ENCODE measurements at regions not wholly inside any gene's neighbourhood (a gene's known extent, or its start where the extent isn't known, plus 50 kb on each side); places are given as distances from the start of the nearest gene placed in this dataset.
"Not testable (repeated sequence)": the region's sequence is repeated elsewhere in the genome, so short reads cannot be mapped to it uniquely, and the experiment has no call there.

DNA sequence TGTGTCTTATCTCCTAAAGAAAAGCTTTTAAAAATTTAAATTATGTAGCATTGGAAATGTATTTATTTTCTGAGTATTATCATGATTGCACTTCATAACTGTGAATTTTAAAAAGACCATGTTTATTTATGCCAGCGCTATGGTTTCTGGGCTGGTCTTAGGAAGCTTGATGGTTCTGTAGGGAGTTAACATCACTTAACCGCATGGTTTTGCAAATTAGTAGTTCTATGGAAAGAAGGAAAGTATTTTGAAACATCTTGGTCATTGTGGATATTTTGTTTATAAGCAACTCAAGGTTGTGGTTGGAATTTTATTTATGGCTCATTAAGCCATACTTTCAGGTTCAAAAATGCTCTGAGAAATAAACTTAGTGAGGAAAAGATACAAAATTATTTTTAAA is 549.4 kb downstream of the STK39 start:
- DNase-seq (ENCODE audit: low read depth in 3 of 3, low spot score in 2 of 3), result no peak

GRCh38 chr2:167697194-167697593 is 550.2 kb downstream of the STK39 start:
- DNase-seq (ENCODE audit: low read depth in 3 of 3, low spot score in 2 of 3), result no peak

DNA sequence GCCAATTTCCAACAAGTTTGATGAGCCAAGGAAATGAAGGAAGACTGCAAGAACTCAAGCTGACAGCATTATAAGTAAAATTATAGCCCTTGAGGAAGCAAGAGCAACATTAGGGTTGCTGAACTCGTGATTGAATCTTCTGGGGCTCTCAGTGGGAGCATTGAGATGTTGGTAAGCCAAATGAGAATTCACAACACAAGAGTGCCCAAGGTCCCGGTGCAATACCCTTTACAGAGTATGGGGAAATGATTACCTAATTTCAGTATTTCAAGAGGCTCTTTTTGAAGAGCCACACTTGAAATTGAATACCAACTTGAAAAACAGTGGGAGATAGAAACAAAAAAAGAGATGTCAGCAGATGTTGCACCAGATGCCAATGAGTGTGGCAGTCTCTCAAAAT is 554.5 kb downstream of the STK39 start:
- DNase-seq (ENCODE audit: low read depth in 3 of 3, low spot score in 2 of 3), result no peak

DNA sequence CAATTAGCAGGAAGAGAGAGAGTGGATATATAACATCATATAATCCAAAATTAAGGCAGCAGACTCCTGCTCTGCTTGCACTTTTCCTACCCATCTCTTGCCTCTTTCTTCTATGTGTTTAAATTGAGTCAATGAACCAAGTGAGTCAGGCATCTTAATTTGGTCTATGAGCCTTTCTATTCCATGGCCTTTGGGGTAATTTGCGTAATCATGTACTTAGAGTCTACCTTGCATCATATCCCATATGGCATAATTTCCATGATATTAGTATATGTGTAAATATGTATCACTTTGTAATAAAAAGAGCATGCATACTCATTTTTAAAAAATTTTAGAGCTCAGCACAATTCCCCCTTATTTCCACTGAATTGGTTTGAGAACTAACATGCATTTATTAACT is 555.2 kb downstream of the STK39 start:
- DNase-seq (ENCODE audit: low read depth in 3 of 3, low spot score in 2 of 3), result no peak

DNA sequence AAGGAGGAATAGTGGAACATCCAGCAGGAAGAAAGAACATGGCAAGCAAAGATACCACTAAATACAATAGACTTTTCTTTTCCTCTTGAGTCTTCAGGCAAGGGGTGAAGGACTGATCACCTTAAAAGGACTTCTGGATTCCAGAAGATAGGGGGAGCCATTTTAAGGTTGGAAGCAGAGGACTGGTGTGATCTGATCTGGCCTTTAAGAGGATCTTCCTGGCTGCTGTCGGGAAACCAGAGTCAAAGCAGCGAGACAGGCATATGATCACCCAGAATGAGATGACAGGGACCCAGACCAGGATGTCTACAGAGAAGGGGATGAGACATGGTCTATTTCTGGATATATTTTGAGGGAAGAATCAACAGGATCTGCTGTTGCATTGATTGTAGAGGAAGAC is 558.0 kb downstream of the STK39 start:
- no peak for DNase-seq (ENCODE audit: low read depth in 3 of 3, low spot score in 2 of 3)

- DNase-seq (ENCODE audit: low read depth in 3 of 3, low spot score in 2 of 3), result no peak
Observed at GRCh38 chr2:167686691-167687090, 560.7 kb downstream of the STK39 start.

DNA sequence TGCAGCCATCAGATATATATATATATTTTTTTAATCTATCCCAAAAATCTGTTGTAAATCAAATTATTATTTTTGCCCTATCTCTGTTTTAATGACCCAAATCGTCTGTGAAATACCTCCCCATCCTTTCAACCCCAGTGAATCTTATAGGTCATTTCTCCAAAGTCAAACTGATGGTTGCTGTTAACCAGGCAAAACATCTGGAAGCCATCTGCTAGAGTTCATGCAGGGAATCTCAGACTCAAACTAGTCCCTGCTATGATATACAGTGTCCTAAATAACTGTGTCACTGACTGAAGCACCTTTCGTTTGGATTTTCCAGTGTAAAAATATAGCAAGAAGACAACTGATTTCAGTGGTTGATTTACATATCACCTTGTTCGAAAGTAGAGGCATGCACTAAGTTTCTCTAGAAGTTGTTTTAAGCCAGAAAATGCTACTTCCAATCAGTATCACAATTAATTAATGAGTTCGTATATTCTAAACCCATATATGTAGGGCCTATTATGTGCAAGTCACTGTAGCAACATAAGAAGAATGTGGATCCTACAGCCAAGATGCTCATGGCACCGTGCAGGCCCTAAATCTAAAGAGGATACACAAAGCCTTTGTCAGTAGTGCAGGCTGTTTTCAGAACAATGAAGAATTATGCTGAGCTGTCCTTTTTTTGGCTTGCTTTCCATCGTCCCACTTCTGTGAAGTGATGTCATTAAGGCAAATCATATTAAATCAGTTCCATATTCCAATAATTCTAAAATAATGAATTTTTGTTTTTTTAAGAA is 566.0 kb downstream of the STK39 start:
- DNase-seq (ENCODE audit: low read depth in 3 of 3, low spot score in 2 of 3), result no peak

DNA sequence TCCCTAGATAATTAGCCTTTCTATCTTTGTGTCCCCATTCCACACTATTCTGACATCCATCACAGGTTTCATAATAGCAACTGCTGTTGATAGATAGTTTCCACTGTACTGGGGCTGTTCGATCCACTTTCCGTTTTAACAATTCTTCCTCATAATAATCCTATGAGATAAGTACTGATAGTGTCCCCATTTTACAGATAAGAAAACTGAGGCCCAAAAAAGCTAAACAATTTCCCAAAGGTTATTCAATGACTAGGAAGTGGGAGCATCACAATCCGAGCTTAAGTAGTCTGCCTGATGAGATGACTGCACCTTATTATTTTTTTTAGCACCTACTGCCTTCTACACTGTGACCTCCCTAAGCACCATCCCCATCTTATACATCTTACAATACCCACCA is 569.2 kb downstream of the STK39 start:
- no peak for DNase-seq (ENCODE audit: low read depth in 3 of 3, low spot score in 2 of 3)

DNA sequence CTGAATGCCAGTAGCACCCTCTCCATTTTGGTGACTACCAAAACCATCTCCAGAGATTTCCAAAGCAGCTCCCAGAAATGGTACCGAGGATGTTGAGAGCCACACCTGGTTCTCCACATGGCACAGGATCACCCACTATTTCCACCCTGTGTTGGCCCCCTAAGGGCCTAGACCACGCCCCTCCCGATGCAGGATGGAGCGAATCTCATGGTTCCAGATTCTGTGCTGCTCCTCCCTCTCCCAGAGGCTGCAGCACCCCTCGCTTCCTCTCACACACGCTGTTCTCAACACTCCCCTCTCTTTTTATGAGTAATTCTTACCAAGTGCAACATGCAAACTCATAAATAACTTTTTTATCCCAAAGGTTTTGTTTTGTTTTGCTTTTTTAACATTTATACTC is 571.5 kb downstream of the STK39 start:
- DNase-seq (ENCODE audit: low read depth in 3 of 3, low spot score in 2 of 3), result no peak

DNA sequence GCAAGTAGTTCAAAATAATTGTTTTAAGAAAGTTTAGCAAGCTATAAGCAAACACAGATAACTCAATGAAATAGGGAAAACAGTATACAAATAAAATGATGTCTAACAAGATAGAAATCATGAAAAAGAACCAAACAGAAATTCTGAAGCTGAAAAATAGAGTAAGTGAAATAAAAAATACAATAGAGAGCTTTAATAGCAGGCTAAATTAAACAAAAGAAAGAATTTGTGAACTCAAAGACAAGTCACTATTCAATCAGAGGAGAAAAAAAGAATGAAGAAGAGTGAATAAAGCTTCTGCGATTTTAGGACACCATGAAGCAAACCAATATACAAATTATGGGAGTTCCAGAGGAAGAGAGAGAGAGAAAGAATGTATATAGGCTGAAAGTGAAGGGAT is 576.8 kb downstream of the STK39 start:
- no peak for DNase-seq (ENCODE audit: low read depth in 3 of 3, low spot score in 2 of 3)

DNA sequence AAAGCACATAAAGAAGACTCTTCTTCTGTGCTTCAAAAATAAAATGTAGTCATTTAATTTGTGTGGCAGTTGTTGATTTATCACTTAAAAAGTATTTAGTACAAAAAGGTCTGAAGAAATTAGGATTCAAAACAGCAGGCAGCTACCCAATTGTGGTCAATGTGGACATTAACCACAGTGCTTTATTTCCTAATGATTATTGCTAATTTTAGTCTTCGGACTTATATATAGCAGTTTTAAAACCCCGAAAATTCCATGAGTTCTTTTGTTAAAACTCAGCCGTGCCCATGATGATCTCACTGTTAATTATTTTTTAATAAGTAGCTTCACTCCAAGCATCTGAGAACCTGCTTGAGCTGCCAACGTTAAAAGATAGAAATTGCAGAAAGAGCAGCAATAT is 594.3 kb downstream of the STK39 start:
- DNase-seq (ENCODE audit: low read depth in 3 of 3, low spot score in 2 of 3), result no peak

DNA sequence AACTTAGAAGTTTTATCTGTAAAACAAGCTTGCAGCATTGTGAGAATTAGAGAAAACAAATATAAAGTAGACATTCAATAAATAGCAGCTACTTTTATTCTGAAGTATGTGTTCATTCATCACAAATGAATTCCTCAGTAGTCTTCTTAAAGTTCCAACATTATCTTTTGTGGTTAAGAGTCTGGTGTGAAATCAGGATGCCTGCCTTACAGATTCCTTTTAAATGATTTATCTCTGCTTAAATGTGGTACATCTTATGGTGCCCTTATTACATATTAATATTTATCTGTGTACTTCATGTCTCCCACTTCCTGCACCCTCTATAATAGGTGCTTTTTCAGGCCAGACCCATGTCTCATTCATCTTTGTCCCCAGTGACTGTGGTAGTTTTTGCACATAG is 595.0 kb downstream of the STK39 start:
- DNase-seq (ENCODE audit: low read depth in 3 of 3, low spot score in 2 of 3), result no peak

- DNase-seq (ENCODE audit: low read depth in 3 of 3, low spot score in 2 of 3), result no peak
Observed at GRCh38 chr2:167651406-167652151, 595.8 kb downstream of the STK39 start.

DNA sequence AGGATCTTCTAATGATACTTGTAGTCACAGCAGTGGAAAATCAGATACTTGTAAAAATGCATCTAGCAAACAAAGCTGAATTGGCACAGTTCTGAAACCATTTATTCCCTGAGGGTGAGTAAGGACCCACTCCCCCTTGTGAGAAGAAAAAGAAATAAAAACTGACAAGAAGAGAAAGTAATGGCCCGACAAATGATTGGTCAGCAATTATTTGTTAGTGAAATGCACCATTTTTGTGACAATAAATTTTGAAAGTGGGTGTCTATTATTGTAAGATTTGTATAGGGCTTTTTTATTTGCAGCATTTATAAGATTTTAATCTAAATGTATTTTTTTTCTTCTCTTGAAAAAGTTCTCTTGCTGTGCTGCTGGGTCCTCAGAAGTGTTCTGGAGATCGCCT is 600.8 kb downstream of the STK39 start:
- DNase-seq (ENCODE audit: low read depth in 3 of 3, low spot score in 2 of 3), result no peak

DNA sequence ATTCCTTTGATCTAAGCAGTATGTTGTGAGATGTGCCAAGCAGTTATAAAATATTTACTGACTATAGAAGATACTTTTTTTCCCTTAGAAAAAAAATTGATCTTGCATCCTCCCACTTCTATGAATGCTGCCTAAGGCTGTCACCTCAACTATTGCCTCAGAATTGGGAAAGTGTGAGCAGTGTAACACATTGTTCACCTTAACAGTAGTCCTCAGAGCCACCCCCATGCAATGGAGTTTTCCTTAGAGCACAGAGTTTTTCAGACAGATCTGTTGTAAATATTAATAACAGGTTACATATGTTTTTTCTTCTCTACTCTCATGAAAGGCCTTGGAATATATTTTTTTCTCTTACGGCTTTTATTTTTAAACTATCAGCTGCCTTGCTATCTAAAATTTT is 607.3 kb downstream of the STK39 start:
- no peak for DNase-seq (ENCODE audit: low read depth in 3 of 3, low spot score in 2 of 3)

- DNase-seq (ENCODE audit: low read depth in 3 of 3, low spot score in 2 of 3), result no peak
Observed at GRCh38 chr2:167637741-167638140, 609.7 kb downstream of the STK39 start.

GRCh38 chr2:167632271-167632670 is 615.1 kb downstream of the STK39 start:
- not testable (repeated sequence) for DNase-seq (ENCODE audit: low read depth in 3 of 3, low spot score in 2 of 3)

GRCh38 chr2:167626961-167627360 is 620.4 kb downstream of the STK39 start:
- no peak for DNase-seq (ENCODE audit: low read depth in 3 of 3, low spot score in 2 of 3)

GRCh38 chr2:167626301-167626700 is 621.1 kb downstream of the STK39 start:
- no peak for DNase-seq (ENCODE audit: low read depth in 3 of 3, low spot score in 2 of 3)

GRCh38 chr2:167616997-167617396 is 630.4 kb downstream of the STK39 start:
- no peak for DNase-seq (ENCODE audit: low read depth in 3 of 3, low spot score in 2 of 3)

GRCh38 chr2:167613471-167613870 is 633.9 kb downstream of the STK39 start:
- no peak for DNase-seq (ENCODE audit: low read depth in 3 of 3, low spot score in 2 of 3)

DNA sequence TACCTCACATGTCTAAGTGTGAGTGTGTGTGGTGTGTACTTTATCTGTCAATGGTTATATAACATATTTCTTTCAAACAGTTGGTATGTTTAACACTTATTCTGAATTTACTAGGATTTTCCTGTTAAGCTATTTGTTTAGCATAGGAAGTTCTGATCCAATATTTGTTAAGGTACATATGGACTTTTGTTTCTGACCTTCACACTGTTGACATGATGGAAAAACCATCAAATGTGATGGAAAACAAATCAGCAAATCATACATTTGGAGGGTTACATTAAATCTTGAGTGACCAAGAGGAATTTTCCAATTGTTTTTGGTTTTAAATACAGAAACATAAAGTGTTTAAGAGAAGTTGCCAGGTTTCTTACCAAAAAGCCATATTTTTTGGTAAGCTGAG is 638.9 kb downstream of the STK39 start:
- DNase-seq (ENCODE audit: low read depth in 3 of 3, low spot score in 2 of 3), result no peak

Measured in right renal cortex interstitium (tissue), 3 donors.